ENCODE measurements at regions not wholly inside any gene's neighbourhood (a gene's known extent, or its start where the extent isn't known, plus 50 kb on each side); places are given as distances from the start of the nearest gene placed in this dataset.

GRCh38 chr10:106226142-106226541 is 938.4 kb downstream of the SORCS1 start:
- TF ChIP-seq POLR2A (IDR thresholded peaks at IDR 0.05) = no peak
- no peak for TF ChIP-seq CTCF (IDR thresholded peaks at IDR 0.05)
- Histone ChIP-seq H3K36me3 (no peaks in the 10 kb centered on the region), H3K9me3 (no peaks in the 10 kb centered on the region), H3K27me3 (no peaks in the 10 kb centered on the region), H3K27ac (no peak overlapping the region), H3K4me3 (no peak overlapping the region), H3K4me1 (no peaks in the 10 kb centered on the region)
- intact Hi-C loops (cut with DNase I; ENCODE audit: low total_unique reads) = no loop called here
- DNase-seq = no peak

DNA sequence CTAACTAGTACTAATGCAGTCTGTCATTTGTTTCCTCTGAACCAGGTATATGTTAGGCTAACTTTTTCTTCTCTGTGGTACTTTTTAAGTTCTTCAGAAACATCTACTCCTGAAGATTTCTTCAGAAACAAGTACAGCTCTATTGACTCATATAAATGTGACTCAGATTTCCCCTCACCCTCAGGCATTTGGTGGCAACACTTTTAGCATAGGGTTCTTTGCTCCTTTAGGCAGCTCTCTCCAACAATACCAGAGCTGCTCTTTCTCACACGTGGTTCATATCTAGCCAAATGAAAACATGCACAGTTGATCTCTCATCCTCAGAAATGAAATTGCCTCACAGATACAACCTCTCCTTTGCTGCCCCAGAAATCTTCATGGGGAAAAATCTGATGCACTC is 939.8 kb downstream of the SORCS1 start:
- Histone ChIP-seq H3K27me3 (no peaks in the 10 kb centered on the region), H3K4me3 (no peak overlapping the region), H3K36me3 (no peaks in the 10 kb centered on the region), H3K4me1 (no peaks in the 10 kb centered on the region), H3K27ac (no peak overlapping the region), H3K9me3 (no peaks in the 10 kb centered on the region)
- TF ChIP-seq POLR2A (IDR thresholded peaks at IDR 0.05) = no peak
- TF ChIP-seq CTCF (IDR thresholded peaks at IDR 0.05) = no peak
- intact Hi-C loops (cut with DNase I; ENCODE audit: low total_unique reads) = no loop called here
- no peak for DNase-seq

- DNase-seq = no peak
- Histone ChIP-seq H3K4me1 (no peaks in the 10 kb centered on the region), H3K4me3 (no peak overlapping the region), H3K9me3 (no peaks in the 10 kb centered on the region), H3K27me3 (no peaks in the 10 kb centered on the region), H3K36me3 (no peaks in the 10 kb centered on the region), H3K27ac (no peak overlapping the region)
- TF ChIP-seq CTCF (IDR thresholded peaks at IDR 0.05) (no peak), POLR2A (IDR thresholded peaks at IDR 0.05) (no peak)
- intact Hi-C loops (cut with DNase I; ENCODE audit: low total_unique reads) = no loop called here
Observed at GRCh38 chr10:106217627-106218026, 946.9 kb downstream of the SORCS1 start.

DNA sequence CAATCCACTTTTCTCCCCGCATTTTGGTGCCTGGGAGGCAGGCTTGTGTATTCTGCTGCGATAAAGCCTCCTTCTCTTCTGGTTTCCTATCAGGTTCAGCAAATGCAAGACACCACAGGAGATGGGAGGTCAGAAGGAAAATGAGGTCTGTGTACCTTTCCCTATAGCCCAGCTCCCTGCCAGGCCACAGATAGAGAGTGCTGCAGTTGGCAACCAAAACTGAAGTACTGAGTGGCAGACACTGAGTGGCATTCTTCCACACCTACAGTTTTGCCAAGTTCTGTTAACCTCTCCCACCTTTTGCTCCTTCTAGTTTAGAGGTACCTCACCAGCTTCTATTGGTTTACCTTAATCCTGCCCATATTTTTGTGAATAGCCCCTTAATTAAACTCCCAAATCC is 948.4 kb downstream of the SORCS1 start:
- H3K4me1 ChIP-seq = no peaks in the 10 kb centered on the region
- intact Hi-C loops (cut with DNase I; ENCODE audit: low total_unique reads) = no loop called here
- H3K36me3 ChIP-seq = no peaks in the 10 kb centered on the region
- no peak overlapping the region for H3K4me3 ChIP-seq
- no peak overlapping the region for H3K27ac ChIP-seq
- no peaks in the 10 kb centered on the region for H3K9me3 ChIP-seq
- H3K27me3 ChIP-seq = no peaks in the 10 kb centered on the region
- DNase-seq = no peak
- TF ChIP-seq CTCF (IDR thresholded peaks at IDR 0.05) = no peak
- no peak for TF ChIP-seq POLR2A (IDR thresholded peaks at IDR 0.05)

- no peak for DNase-seq
- H3K36me3 ChIP-seq = no peaks in the 10 kb centered on the region
- TF ChIP-seq POLR2A (IDR thresholded peaks at IDR 0.05) = no peak
- no peak for TF ChIP-seq CTCF (IDR thresholded peaks at IDR 0.05)
- no peak overlapping the region for H3K4me3 ChIP-seq
- no peaks in the 10 kb centered on the region for H3K4me1 ChIP-seq
- H3K9me3 ChIP-seq = no peaks in the 10 kb centered on the region
- H3K27ac ChIP-seq = no peak overlapping the region
- no peaks in the 10 kb centered on the region for H3K27me3 ChIP-seq
- intact Hi-C loops (cut with DNase I; ENCODE audit: low total_unique reads) = no loop called here
Observed at GRCh38 chr10:106214243-106214642, 950.3 kb downstream of the SORCS1 start.

Measured in uterus (tissue), 3 donors.